ENCODE measurements at regions not wholly inside any gene's neighbourhood (a gene's known extent, or its start where the extent isn't known, plus 50 kb on each side); places are given as distances from the start of the nearest gene placed in this dataset.

- TF ChIP-seq PPARA (CRISPR knock-in tag; IDR thresholded peaks at IDR 0.05; ENCODE audit: borderline replicate concordance), result no peak
- no peak for TF ChIP-seq ISL1 (CRISPR knock-in tag; IDR thresholded peaks at IDR 0.05)
- TF ChIP-seq CSRNP3 (CRISPR knock-in tag; IDR thresholded peaks at IDR 0.05), result no peak
- TF ChIP-seq BACH2 (CRISPR knock-in tag; IDR thresholded peaks at IDR 0.05; ENCODE audit: borderline replicate concordance), result no peak
- no peak for TF ChIP-seq ZNF8 (CRISPR knock-in tag; IDR thresholded peaks at IDR 0.05)
- TF ChIP-seq ZNF70 (CRISPR knock-in tag; IDR thresholded peaks at IDR 0.05), result no peak
- TF ChIP-seq PATZ1 (CRISPR knock-in tag; IDR thresholded peaks at IDR 0.05; ENCODE audit: borderline replicate concordance), result no peak
- TF ChIP-seq TOX (CRISPR knock-in tag; IDR thresholded peaks at IDR 0.05; ENCODE audit: borderline replicate concordance), result no peak
- no peak for TF ChIP-seq ZC3H10 (CRISPR knock-in tag; IDR thresholded peaks at IDR 0.05)
- TF ChIP-seq ZNF565 (CRISPR knock-in tag; conservative IDR thresholded peaks at IDR 0.05; ENCODE audit: low read depth), result no peak
- ATAC-seq, result no peak
These were observed 115.8 kb downstream of the MRPL14 start for GRCh38 chr6:44011350-44011920.

GRCh38 chr6:44010411-44011349 lies 116.6 kb downstream of the MRPL14 start:
- ATAC-seq, result peak; percentile 79
- no peak for TF ChIP-seq TSHZ2 (CRISPR knock-in tag; IDR thresholded peaks at IDR 0.05)
- no peak for TF ChIP-seq ZNF70 (CRISPR knock-in tag; IDR thresholded peaks at IDR 0.05)
- no peak for TF ChIP-seq PPARA (CRISPR knock-in tag; IDR thresholded peaks at IDR 0.05; ENCODE audit: borderline replicate concordance)
- no peak for TF ChIP-seq GLIS3 (CRISPR knock-in tag; IDR thresholded peaks at IDR 0.05)
- no peak for TF ChIP-seq OSR1 (CRISPR knock-in tag; IDR thresholded peaks at IDR 0.05)
- TF ChIP-seq CSDC2 (CRISPR knock-in tag; IDR thresholded peaks at IDR 0.05), result no peak
- TF ChIP-seq ZNF565 (CRISPR knock-in tag; conservative IDR thresholded peaks at IDR 0.05; ENCODE audit: low read depth), result no peak
- TF ChIP-seq POU6F1 (CRISPR knock-in tag; IDR thresholded peaks at IDR 0.05; ENCODE audit: borderline replicate concordance, low read depth), result no peak
- TF ChIP-seq ARNTL (CRISPR knock-in tag; IDR thresholded peaks at IDR 0.05; ENCODE audit: borderline replicate concordance, low read depth), result no peak
- TF ChIP-seq ZNF8 (CRISPR knock-in tag; IDR thresholded peaks at IDR 0.05), result no peak
- no peak for TF ChIP-seq PATZ1 (CRISPR knock-in tag; IDR thresholded peaks at IDR 0.05; ENCODE audit: borderline replicate concordance)
- no peak for TF ChIP-seq CSRNP3 (CRISPR knock-in tag; IDR thresholded peaks at IDR 0.05)
- TF ChIP-seq SNAI2 (CRISPR knock-in tag; IDR thresholded peaks at IDR 0.05), result no peak
